ENCODE measurements at regions not wholly inside any gene's neighbourhood (a gene's known extent, or its start where the extent isn't known, plus 50 kb on each side); places are given as distances from the start of the nearest gene placed in this dataset.

DNA sequence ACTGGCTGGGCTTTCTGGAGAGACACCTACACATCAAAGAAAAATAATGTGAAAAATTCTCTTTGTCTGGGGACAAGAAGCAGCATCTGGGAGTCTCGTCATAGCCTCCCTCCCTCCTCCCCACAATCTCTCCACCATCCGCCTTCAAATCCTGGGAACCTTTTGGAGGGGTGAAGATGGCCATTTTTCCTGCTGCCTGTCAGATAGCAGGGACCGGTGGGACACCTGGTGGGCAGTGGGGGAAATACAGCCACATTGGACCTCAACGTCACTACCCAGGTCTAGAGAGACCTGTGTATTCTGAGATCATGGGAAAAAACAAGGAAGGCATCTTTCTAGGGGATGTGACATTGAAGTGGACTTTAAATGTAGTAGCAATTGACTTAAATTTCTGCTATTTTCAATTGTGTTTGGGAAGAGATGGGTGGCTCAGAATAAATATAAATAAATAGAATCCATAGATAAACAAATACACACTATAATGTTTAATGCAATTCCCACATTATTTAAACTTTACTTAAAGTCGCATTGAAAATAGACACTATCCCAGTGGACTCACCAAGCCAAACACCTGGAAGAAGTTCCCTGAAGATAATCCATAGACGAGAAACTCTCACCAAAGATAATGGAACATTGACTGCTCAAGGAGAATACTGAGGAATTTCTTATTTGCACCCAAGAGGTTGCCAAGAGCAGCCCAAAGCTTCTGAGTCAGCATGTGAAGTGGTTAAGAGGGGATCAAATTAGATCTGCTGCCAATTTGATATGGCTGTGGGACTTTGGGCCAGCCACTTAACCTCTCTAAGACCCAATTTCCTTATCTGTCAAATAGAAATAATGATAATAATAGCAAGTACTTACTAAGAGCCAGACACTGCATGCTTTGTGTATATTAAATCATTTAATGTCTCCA, 147.6 kb upstream of the CAMK1G start:
- TF ChIP-seq ELF4 (IDR thresholded peaks at IDR 0.05) (no peak), SUZ12 (IDR thresholded peaks at IDR 0.05) (no peak), FOXM1 (IDR thresholded peaks at IDR 0.05; ENCODE audit: borderline replicate concordance) (no peak), SP1 (IDR thresholded peaks at IDR 0.05) (no peak), ZNF384 (IDR thresholded peaks at IDR 0.05) (no peak), NFRKB (IDR thresholded peaks at IDR 0.05) (no peak), FOXA1 (IDR thresholded peaks at IDR 0.05) (no peak), BHLHE40 (IDR thresholded peaks at IDR 0.05; ENCODE audit: borderline replicate concordance) (no peak)
